ENCODE measurements at regions not wholly inside any gene's neighbourhood (a gene's known extent, or its start where the extent isn't known, plus 50 kb on each side); places are given as distances from the start of the nearest gene placed in this dataset.

DNA sequence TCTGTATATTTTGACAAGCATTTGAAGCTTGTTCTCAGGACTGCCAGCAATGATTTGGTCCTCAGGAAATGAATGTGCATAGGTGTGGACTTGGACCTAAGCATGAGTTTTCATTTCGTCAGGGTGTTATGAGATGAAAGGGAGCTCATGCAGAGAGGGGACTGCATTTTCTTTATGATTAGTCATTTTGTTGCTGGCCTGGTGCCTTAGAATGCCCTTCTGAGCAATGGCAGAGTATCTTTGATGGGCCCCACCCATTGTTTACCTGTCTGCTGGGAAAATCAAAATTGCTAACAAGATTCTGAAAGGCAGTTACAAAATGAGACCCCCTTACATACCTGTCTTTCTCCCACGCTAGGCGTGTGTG lies 51.5 kb upstream of the MTHFD1L start:
- DNase-seq (ENCODE audit: low read depth in 3 of 3, low spot score in 2 of 3) = no peak

All from right renal cortex interstitium (tissue), 3 donors.